DMS153 treated with DMSO at 0.1 percent for 48 hours (cell line): ENCODE measurements at regions not wholly inside any gene's neighbourhood (a gene's known extent, or its start where the extent isn't known, plus 50 kb on each side); places are given as distances from the start of the nearest gene placed in this dataset.
"Not testable (repeated sequence)": the region's sequence is repeated elsewhere in the genome, so short reads cannot be mapped to it uniquely, and the experiment has no call there.

Experiments
- DNase-seq: peaks from one replicate; lab custom pipeline; 2025; ENCODE audit not compliant: unreplicated experiment; lab: John Stamatoyannopoulos, UW

DNA sequence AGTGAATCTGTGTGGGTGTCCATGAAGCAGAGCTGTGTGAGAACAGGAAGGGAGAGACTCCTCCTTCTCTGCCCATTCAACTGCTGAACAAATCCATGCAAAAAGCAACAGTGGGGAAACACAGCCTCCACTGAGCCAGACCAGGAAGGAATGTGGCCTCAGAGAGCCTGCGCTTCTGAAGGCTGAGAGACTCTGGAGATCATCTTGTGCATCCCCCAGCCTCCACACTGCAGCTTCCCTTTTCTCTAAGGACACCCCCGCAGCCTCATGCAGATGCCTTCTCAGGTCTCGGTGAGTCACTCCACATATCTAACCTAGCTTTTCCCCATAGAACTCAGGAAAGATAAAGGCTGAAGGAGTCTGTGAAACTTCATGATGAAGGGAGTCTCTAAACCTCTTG lies 402.9 kb downstream of the TNS1 start:
- DNase-seq = no peak

DNA sequence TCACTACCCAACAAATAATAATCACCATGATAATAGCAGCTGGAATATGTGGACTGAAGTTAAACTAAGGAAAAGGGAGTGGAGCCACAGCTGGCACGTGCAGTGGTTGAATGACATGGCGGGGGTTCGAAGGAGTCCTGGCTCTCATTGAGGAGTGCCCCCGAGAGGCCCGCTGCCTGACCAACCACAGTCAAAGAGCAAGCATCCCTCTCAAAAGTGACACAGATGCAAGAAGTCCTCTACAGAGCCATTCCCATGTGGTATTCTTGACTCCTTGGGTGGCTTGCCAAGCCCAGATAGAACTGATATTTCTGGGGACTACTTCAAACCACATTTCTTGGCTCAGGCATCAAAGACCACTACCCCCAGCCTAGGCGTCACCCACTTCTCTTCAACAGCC lies 405.1 kb downstream of the TNS1 start:
- DNase-seq = no peak

- no peak for DNase-seq
Measured at GRCh38 chr2:217597145-217597544, 405.6 kb downstream of the TNS1 start.

- no peak for DNase-seq
Measured at GRCh38 chr2:217593732-217594131, 409.1 kb downstream of the TNS1 start.

DNA sequence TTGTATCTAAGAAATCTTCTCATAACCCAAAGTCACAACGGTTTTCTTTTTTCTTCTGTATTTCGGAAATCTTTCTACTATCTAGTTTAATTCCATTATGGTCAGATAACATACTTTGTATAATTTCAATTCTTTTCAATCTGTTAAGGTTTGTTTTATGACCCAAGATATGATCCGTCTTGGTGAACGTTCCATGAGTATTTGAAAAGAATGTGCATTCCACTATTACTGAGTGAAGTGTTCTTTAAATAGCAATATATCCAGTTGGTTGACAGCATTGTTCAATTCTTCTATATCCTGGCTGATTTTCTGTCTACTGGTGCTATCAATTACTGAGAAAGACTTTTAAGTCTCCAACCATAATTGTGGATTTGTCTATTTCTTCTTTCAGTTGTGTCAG lies 414.5 kb downstream of the TNS1 start:
- DNase-seq = no peak

DNA sequence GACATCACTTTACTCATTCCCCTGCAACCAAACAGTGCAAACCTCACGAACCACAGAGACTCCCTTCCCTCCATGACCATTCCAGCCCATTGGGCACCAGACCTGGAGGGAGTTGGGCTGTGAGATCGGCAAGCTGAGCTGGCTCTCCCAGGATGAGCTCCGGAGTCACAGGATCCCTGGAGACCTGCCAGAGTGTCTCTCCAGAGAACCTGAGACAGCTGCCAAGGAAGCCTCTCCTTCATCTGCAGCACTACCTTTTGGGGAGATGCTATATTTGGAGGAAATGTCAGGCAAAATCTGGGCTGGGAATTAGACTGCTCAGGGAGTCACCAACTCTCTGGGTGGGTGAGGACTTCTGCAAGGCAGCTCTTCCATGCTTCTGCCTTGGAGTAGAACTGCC lies 417.4 kb downstream of the TNS1 start:
- DNase-seq = no peak

GRCh38 chr2:217580407-217580806 lies 422.4 kb downstream of the TNS1 start:
- DNase-seq = not testable (repeated sequence)

DNA sequence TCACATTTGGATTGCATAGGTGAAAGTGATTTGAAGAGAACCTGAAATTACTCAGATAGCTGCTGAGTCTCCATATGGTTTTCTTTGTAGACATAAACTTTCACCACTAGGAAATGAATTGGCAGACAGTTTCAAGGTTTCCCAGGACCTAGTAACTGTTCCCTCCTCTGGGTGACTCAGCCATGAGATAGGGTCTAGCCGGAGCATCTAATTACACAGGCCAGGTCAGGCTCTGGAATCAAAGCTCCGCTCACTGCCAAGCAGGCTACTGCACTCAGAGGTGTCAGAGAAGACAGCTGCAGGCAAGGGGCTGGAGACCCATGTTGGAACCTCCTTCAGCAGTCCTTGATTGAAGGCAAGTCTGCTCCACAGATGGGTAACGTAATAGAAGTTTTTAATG lies 429.2 kb downstream of the TNS1 start:
- DNase-seq = no peak

GRCh38 chr2:217570394-217570793 lies 432.4 kb downstream of the TNS1 start:
- no peak for DNase-seq

- DNase-seq = no peak
Measured at GRCh38 chr2:217568289-217568971, 434.4 kb downstream of the TNS1 start.

- no peak for DNase-seq
Measured at GRCh38 chr2:217563565-217563964, 439.2 kb downstream of the TNS1 start.

GRCh38 chr2:217562871-217563480 lies 439.8 kb downstream of the TNS1 start:
- DNase-seq = no peak

DNA sequence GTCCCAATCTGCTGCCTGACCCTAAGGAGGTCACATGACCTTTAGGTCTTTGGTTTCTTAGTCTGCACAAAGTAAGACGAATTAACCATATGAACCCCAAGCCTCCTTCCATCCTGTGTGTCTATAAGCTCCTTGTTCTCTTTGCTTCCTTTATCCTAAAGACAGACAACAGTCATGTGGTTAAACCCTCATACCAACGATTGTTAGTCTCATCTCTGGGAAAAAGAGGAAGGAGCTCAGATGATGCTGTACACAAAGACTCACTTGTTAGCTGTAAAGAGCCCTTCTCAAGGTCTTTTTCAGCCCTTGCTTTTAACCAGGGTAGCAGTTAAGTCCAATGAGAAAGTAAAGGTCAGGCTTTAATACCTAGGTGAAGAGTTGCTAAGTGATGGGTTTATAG lies 443.7 kb downstream of the TNS1 start:
- DNase-seq = no peak

DNA sequence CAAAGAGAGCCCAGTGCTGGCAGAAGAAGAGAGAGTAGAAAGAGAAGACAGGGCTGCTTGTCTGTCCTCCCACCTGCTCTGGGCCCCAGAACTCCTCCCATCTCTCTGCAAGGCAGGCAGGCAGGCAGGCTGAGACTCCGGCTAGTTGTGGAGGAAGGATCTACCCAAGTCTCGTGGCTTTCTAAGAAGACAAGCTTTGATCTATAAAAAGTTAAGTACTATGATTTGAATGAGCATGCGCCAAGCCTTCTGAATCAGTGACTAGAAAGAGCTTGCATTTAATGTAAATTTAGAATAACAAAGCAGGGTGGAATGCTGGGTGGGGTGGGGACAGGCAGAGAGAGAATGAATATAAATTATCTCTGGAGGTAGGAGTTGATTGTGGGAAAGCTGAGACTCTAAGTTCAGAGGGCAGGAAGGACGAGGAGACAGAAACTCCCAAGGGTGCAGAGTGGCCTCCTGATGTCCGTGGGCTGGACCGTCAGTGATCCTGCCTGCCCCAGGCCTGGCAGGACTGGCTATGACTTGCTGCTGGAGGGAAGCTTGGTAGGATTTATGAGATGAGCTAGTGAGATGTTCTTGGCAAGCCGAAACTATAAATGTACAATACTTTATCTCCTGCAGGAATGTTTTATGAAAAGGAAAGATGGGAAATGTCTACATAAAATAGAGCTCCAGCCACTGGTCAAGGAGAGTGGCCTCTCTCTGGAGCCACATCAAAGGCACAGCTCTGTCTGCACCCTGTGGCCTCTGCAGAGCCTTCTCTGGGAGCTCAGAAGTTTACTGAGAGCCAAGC lies 447.5 kb downstream of the TNS1 start:
- no peak for DNase-seq

DNA sequence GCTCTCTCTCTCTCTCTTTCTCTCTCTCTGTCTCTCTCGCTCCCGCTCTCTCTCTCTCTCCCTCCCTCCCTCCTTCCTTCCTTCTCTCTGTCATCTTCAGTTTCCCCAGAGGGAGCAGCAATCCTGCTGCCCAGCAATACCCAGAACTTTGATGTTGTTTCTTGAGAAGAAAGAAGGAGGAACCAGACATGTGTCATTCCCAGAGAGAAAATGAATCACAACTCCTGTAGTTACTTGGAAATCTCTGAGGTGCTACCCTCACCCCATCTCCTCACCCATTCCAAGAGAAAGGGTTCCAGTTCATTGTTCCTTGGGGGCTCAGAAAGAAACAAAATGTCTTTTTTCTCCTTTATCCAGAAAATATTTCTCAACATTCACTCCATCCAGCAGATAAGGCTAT lies 449.1 kb downstream of the TNS1 start:
- DNase-seq = no peak

DNA sequence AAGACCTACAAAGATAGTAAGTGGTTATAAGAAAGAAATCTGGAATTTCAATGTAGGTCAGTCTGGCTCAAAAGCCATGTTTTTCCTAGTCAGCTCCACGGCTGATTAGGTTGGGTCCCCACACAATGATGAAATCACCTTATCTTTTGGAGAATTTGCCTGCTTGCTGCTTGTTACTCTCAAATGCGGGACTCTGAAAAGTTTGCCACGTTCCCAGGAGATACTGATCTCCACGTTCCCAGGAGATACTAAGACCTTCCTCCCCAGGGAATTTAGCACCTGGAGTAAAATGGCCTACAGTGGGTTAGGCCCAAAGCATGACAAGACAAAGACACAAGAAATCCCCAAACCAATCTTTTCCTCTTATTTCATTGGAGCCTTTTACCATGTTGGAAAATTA lies 449.6 kb downstream of the TNS1 start:
- DNase-seq = no peak

- no peak for DNase-seq
Measured at GRCh38 chr2:217552081-217552480, 450.7 kb downstream of the TNS1 start.

- DNase-seq = no peak
Measured at GRCh38 chr2:217551252-217551899, 451.4 kb downstream of the TNS1 start.

- DNase-seq = no peak
Measured at GRCh38 chr2:217539126-217539525, 463.7 kb downstream of the TNS1 start.

GRCh38 chr2:217538719-217539118 lies 464.1 kb downstream of the TNS1 start:
- no peak for DNase-seq

DNA sequence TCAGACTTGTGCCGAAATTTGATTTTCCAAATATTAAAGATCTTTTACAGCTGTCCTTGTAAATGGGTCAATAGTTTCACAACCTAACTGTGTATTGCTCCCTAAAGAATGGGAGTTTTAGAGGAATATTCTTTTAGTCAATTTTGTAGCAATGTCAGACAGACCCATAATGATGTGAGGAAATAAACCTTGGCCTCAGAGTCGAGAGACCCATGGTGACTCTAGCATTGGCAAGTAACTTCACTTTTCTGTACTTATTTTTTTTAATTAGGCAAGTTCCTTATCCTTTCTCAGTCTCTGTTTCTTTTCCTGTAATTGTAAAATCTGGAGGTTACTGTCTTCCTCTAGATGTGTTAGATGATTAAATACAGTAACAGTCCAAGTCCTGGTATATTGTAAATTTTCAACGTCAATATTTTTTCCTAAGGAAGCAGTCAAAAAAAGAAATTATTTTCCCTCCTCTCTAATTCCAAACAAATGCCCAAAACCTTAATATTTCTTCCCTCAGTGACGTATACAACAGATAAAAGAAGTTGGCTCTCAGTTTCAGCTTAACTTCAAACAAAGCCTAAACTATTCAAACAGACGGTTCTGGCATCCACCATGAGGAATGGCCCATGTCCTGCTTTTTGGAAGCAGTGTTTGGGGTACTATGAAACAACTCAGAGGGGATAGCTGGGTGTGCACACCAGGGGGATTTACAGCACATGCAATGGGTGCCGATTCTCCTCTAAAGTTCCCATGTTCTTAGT lies 466.7 kb downstream of the TNS1 start:
- DNase-seq = no peak
